22Rv1 (cell line): ENCODE measurements at regions not wholly inside any gene's neighbourhood (a gene's known extent, or its start where the extent isn't known, plus 50 kb on each side); places are given as distances from the start of the nearest gene placed in this dataset.

ENCODE experiments used
- H3K27ac ChIP-seq: fragments of 450-650 bp; 2 replicates; pipeline ENCODE4 v1.5.1; 2017
- CTCF ChIP-seq: fragments of 450-650 bp; IDR thresholded peaks from 2 replicates; pipeline ENCODE4 v1.5.1; 2017; ENCODE audit warnings: mild to moderate bottlenecking
- ZFX ChIP-seq: fragments of 450-650 bp; IDR thresholded peaks from 2 replicates; pipeline ENCODE4 v1.6.1; 2017; ENCODE audit warnings: antibody characterized with exemption, borderline replicate concordance

GRCh38 chr6:43874814-43875590 is 105.0 kb downstream of the VEGFA start:
- no peak overlapping the region for H3K27ac ChIP-seq
- TF ChIP-seq ZFX (no peak), CTCF (no peak)

GRCh38 chr6:43873806-43874714 is 104.0 kb downstream of the VEGFA start:
- no peak overlapping the region for H3K27ac ChIP-seq
- TF ChIP-seq ZFX = no peak
- TF ChIP-seq CTCF = no peak

- H3K27ac ChIP-seq = no peak overlapping the region
- no peak for TF ChIP-seq CTCF
- TF ChIP-seq ZFX = no peak
These were observed 101.9 kb downstream of the VEGFA start for GRCh38 chr6:43871933-43872332.

- H3K27ac ChIP-seq = no peak overlapping the region
These were observed 101.3 kb downstream of the VEGFA start for GRCh38 chr6:43871284-43871683.

GRCh38 chr6:43870660-43871061 is 100.7 kb downstream of the VEGFA start:
- no peak for TF ChIP-seq ZFX
- no peak overlapping the region for H3K27ac ChIP-seq

More at GRCh38 chr6:43871284-43871683, 101.3 kb downstream of the VEGFA start:
- no peak for TF ChIP-seq ZFX
- TF ChIP-seq CTCF = no peak

GRCh38 chr6:43869792-43870659 is 100.0 kb downstream of the VEGFA start:
- TF ChIP-seq ZFX (no peak), CTCF (no peak)
- H3K27ac ChIP-seq = no peak overlapping the region

GRCh38 chr6:43869079-43869710 is 99.2 kb downstream of the VEGFA start:
- TF ChIP-seq ZFX (no peak), CTCF (no peak)
- no peak overlapping the region for H3K27ac ChIP-seq
